HK-2 (cell line): ENCODE measurements at regions not wholly inside any gene's neighbourhood (a gene's known extent, or its start where the extent isn't known, plus 50 kb on each side); places are given as distances from the start of the nearest gene placed in this dataset.

Experiments
- DNase-seq: peaks from one replicate; pipeline ENCODE4 v3.0.0-alpha.2; 2018; ENCODE audit not compliant: unreplicated experiment

DNA sequence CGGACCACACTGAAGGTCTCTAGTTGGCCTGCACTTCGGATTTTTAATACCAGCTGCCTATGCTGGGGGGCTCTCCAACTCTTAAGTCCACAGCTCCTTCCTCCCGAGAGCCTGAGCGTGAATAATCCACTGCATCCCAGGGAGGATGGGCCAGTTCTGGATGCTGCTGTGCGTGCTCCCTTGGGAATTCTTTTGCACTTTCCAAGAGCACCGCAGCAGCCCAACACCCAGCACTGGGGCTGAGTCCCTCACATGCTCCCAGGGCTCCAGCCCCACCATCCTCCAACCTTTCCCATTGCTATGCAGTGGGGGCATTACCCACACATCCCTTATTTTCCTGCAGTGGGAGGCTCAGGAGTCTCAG is 136.4 kb upstream of the IQSEC1 start:
- DNase-seq = no peak

DNA sequence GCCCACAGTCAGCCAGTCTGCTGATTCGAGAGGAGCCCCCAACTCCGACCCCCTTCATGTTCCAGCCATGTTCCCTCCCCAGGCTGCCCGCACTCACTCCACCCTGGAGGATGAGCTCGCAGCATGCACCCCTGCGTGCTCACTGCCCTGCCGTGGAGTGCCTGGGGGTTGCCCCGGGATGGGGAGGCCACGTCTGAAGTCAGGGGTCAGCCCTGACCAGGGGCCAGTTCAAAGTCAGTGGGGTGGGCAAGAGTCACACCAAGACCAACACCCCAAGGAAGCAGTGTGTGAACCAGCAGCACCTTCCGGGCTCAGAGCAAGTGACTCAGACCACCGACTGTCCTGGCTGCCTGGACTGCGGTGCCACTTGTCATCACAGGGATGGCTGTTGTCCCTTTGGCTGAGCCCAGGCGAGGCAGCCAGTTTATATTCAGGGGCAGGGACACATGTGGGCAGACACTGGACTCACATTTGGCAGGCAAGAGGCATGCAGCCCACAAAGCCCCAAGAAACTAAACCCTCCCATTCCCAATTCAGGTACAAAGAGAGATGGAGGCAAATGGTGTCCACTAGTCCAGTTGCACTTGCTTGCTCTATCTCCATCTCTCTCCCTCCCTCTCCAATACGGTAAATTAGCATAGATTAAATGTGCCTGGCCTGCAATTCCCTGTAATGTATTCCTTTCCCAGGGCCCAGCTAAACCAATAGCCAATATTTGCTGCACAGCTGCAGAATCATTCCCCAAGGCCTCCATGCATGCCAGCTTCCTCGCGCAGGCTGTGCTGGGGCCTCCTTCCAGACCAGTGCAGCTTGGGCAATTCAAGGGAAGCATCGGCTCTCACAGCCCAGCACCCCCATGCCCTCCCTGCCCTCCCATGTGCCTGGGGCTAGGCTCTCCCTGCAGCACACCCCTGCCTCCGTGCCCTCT is 135.7 kb upstream of the IQSEC1 start:
- DNase-seq = no peak

DNA sequence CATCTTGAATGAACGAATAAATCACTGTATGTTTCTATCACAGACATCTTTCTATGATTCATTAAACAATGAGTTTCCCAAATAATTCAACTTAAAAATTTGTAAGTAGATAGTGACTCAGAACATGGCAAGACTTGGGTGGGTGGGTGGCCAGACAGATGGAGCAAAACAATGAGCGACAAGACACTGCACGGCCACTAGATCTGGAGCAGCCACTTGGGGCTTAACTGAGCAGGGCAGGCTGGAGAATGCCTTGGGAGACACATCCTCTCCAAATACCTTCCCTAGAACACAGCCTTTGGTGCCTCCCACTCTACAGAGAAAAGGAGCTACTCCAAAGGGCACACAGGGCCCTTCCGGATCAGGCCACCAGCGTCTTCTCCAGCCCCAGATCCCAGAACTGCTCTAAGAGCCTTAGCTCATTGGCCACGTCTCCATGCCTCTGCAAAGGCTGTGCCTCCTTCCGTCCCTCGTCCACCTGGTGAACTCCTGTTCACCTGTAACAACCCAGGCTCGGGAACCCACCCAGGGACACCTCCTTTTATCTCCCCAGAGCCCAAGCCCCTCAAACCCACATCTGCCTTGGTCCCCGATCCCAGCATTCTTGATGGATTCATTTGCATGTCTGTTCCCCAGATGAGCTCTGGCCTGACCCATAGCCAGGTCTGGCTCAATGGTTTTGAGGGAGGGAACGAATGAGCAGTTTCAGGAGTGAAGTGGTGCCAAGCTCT is 134.9 kb upstream of the IQSEC1 start:
- DNase-seq = no peak

DNA sequence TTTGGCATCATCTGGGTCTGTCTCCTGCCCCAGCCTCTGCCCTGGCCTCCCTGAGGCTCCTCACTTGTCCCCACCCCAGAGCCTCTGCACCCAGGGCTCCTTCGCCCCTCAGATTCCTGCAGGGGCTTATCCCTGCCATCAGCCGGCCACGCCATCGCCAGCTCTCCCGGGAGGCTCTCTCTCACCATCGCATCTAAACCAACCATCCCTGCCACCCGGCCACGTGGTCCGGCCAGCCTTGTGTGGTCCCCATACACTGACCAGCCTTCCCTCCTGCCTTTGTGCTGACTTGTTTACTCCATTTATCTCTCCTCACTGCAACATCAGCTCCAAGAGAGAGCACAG is 134.3 kb upstream of the IQSEC1 start:
- DNase-seq = no peak

DNA sequence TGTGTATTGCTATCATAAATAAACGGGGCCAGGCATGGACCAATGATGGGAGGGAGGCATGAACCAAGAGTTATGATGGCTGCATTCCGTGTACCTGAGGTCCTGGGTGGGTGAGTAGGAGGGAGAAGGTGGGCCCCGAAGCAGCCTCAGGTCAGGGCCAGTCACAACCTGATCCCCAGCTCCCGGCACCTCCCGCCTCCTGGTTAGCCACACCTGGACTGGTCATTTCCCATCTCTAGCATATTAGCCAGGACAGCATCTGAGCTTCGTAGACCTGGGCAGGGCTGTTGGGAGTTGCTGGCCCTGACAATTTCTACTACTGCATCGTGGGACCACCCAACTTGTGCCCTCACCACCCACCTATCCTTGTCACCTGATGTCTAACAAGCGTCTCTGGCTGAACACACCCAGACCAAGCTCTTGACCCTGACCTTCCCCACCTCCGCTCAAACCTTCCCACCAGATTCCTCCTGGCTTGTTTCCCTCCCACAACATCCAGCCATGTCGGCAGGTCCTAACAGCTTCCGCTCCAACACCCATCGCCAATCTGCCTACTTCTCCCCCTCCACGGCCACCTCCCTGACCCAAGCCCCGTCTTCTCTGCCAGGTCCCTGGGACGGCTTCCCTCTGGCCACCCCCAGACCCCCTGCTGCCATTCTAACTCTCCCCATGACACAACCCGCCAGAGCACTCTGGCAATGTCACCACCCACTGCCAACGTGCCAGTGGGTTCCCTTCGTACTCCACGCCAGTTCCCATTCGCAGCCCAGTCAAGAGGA is 133.8 kb upstream of the IQSEC1 start:
- DNase-seq = no peak

DNA sequence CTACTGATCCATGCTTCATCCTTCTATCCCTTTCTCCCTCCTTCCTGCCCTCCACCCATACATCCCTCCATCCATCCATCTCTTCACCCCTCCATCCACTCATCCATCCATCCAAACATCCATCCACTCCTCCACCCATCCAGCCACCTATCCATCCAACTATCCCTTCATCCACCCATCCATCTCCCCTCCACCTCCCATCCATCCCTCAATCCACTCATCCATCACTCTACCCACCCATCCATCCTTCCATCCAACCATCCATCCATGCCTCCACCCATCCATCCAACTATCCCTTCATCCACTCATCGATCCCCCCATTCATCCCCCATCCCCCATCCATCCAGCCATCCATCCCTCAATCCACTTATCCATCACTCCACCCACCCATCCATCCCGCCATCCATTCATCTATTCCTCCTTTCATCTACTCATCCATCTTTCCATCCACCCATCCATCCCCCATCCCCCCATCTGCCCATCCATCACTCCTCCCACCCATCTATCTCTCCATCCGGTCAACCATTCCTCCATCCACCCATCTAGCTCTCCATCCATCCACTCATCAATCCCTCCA is 132.4 kb upstream of the IQSEC1 start:
- DNase-seq = no peak

DNA sequence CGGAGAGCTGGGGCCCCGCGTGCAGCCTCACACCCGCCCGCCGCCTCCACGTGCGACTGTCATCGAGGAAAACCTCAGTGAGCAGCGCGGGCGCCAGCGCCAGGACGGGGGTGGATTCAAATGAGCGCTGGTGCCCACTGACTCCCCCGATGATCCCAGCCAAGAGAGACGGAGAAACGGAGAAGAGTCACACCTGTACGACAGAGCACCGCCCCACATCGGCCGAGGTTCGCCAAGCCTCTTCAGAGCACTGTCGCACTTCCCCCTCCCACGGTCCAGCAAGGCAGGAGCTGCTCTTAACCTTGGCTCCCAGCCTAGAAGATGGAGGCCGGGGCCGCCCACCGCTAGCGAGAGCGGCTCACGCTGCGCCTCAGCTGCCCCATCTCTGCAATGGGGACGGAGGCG is 130.9 kb upstream of the IQSEC1 start:
- DNase-seq = no peak

DNA sequence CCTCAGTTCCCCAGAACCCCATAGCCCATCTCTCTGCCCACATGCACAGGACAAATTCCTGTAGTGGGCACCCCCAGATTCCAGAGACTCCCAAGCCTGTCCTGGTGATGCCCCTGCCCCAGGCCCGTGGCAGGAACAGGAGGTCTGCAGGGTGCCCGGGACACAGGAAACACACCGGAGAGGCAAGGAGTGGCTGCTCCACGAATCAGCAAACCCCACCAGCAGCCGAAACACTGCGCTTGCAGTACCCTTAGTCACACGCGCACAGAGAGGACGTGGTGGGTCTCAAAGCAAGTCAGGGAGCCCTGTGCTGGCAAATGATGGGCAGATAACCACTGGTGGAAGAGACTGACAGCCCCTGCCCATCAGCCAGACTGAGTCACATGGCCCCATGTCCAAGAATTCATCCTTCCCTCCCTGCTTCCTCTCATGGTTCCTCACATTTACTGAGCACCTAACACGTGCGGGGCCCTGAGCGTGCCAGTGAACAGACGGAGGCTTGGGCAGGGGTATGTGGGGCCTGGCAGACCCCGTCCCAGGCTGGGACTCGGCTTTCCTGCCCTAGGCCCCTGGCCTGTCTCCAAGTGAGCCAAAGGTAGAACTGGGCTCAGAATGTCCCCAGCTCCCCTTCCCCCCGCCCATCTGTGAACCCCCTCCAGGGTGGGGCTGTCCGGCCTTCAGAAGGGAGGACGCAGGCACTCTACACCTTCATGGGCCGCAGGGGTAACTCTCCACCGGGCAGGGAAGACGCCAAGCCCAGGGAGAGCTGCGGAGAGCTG is 130.4 kb upstream of the IQSEC1 start:
- no peak for DNase-seq

DNA sequence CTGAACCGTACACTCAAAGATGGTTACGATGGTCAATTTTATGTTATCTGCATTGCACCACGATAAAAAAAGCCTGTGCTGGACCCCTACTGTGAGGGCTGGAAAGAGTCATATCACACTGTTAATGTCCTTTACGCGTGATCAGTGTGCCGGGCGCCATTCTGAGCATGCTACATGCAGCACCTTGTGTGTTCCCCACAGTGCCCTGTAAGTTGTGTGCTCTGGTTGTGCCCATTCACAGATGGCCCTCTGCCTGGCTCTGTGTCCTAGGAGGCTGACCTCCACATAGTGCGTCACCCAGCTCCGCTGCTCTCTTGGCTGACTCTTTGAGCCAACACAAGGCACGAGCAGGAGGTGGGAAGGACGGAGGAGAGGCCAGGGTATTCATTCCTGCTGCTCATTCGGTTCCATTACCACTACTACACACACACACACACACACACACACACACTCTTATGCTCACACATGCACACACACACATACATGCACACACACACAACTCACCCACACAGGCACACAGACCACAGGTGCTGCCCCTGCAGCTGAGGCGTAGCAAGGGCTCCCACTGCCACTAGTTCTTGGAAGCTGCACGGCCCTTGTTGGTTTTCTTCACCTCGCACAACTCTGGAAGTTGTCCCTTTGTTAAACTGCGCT is 129.6 kb upstream of the IQSEC1 start:
- no peak for DNase-seq

DNA sequence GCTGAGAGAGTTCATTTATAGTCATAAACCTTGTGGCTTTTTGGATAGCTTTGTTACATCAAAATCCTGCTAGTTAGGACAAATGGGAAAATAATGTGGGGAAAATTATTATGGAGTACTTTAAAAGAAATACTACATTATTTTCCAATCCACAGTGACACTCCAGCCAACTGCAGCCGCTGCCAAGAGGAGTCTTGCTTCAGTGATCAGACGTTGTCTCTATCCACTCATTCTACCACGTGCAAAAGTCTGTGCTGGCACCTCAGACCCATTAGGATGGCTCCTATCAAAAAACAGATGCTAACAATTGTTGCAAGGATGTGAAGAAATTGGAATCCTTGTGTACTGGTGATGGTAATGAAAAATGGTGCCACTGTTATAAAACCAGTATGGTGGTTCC is 128.6 kb upstream of the IQSEC1 start:
- DNase-seq = no peak

DNA sequence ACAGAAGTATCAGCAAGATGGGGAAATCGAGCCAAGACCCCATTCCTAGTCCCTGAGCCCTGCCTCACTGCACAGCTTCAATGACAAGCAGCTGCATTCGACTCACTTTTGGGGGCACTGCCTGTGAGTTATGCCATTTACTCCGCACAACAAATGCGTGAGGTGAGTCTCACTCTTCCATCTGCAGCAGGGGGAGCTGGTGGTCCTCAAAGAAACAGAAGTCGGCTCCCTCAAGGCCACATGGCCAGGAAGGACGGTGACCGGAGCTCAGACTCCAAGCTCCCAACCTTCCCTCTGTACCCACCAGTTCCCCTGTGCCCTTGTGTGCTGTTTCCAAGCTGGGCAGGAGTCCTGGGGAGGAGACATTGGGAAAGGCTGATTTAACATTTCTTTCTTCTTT is 127.7 kb upstream of the IQSEC1 start:
- DNase-seq = no peak

DNA sequence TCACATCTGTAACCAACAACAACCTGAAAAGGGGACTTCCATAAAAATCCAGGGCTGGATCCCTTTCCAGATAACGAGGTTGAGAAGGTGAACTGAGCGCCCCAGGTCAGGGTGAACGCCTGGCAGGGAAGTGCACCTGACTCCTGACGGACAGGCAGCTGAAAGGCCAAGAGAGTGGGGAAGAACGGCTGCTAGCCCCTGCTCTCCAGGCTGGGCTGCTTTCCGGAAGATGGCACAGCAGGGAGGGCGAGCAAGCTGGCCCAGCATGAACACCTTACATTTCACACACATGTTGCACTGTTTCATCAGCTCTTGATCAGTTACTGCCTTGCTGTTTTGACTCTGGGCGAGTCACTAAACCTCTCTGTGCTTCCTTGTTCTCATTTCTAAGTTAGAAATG is 127.2 kb upstream of the IQSEC1 start:
- no peak for DNase-seq

DNA sequence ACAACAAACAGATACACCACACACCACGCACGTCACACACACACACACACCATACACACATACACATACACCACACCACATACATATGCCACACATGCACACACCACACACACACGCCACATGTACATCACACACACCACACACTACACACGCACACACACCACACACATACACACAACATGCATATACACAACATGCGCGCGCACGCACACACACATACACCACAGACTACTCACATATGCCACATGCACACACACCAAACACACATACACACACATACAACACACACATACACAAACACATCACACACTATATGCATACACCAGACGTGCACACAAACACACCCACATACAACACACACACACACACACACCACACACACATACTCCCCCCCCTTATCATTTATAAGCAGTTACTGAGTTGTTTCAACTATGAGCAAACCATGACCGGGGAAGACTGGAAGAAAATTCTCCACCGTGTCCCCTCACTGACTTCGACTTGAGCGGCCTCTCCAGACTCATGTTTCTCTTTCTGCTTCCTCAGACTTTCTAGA is 126.7 kb upstream of the IQSEC1 start:
- DNase-seq = no peak

DNA sequence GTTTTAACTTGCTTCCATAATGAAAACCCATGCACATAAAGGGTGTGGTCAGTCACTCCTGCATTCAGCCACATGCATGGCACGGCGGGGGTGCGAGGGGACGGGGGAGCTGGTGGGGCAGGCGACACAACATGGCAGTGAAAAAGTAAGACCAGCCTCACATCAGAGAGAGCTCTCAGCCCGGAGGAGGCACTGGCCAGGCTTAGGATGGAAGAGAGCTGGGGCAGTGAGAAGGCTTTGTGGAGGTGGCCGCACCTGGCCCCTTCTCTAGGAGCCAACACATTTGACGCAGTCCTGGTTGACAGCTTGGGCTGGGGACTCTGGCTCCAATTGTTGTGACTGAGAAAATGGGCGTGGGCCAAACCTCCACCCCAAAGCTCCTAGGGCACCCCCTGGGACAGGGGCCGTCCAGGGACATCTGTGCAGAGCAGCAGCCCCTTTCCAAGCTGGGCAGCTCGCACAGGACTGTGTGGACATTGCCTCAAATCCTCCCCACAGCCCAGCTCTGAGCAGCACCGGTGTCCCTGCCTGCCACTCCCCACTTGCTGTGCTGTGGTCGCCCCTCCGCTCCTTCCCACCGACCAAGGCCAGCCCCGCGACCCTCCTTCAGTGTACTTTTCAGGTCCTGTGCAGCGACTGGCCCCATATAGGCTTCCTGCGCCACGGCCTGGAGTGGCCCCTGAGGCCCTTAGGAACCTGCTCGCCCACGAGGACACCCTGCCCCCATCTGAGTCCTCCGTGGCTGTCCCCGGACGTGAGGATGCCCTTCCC is 126.0 kb upstream of the IQSEC1 start:
- no peak for DNase-seq

DNA sequence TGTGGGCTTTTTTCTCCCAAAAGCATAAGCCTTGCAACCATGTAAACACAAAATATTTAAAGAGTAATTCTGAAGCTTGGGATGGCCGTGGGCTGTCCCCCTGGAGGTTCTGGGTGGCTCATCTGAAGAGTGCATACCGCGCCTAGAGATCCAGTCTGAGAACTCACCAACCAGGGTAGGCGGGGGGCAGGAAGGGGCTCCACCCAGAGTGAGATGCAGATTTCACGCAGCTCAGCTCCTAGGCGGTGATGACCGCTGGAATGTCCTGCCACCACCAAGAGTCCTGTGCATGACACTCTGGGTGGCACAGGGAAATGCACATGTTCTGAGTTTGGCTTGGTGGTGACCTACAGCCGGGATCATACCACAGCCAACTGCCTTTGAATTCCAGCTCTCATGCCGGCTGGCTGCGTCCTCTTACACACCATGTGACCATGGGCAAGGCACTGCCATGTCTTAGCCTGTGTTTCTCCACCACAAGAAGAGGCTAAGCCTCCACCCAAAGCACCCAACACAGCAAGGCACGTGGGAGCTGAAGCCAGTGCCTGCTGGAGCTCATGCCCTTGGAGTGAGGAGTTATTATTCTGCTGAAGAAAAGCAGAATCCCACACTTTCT is 125.1 kb upstream of the IQSEC1 start:
- no peak for DNase-seq

DNA sequence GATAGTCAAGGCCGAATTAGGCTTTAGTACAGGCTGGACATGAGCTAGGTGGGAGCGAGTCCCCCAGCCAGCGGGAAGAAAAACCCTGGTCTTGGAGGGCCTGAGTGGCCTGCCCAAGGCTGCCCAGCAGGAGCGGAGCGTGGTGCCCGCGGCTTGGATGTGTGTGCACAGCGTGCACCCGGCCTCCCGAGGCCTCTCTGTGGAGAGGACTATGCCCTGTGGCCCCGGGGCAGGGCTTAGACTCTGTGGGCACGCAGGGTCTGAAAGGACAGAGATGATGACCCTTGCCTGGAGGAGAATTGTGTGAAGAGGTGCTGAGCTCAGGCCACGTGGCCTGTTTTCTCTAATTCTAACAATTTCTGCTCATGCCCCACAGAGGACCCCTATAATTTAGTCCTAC is 124.6 kb upstream of the IQSEC1 start:
- no peak for DNase-seq

DNA sequence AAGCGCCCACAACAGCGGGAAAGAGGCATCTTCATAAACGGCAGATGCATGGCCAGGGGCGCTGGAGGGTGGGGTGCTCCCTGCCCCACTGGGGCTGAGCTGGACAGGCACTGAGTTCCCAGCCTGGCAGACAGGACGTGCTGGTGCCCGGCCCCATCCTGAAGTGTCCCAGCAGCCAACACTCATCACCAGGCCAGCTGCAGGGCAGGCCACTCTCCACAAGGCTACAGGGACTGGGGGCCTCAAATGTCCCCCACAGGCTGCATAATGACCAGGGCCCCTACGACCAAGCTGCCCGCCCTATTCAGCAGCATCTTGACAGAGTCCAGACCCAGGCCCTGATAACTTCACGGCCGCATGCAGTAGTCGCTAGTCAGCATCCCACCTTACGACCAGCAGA is 124.1 kb upstream of the IQSEC1 start:
- DNase-seq = no peak

DNA sequence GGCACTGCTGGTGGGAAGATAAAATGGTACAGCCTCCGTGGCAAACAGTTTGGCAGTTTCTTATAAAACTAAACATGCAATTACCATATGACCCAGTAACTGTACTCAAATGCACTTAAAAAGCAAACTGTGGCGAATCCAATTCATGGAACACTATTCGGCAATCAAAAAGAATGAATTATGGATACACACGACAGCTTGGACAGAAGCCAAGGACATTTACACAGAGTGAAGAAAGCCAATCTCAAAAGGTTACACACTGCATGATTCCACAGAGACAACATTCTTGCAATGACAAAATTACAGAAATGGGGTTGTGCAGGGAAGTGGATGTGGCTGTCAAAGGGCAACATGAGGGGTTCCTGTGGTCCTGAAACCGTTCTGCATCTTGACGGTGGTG is 122.1 kb upstream of the IQSEC1 start:
- no peak for DNase-seq
